ENCODE measurements at regions not wholly inside any gene's neighbourhood (a gene's known extent, or its start where the extent isn't known, plus 50 kb on each side); places are given as distances from the start of the nearest gene placed in this dataset.
"Not testable (repeated sequence)": the region's sequence is repeated elsewhere in the genome, so short reads cannot be mapped to it uniquely, and the experiment has no call there.

DNA sequence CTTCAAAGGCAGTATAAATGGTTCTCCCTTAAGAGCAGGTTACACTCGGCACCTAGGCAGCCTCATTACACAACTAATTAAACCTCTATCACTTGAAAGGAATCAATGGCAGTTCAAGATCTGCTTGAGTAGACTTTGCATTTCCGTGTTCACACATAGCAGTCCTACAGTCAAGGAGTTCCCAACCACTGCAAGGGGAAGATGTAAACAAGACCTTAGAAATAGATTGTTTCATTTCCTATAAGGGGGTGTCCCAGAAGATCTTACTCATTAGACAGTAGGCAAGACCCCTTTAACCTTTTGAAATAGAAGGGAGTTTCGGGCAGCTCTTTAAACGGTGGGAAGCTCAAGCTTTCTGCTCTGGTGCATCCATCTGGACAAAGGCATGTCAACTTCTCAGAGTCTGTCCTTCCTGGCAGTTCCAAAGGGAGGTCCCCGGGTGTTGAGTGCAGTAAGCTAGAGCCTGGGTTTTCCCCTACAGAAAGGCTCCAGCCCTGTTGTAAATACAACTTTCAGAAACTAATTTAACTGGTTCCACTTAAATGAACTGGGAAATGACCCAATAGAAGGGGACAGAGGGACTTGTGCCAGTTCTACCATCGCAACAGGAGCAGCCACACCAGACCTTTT lies 150.8 kb downstream of the RBMX2 start:
- DNase-seq: peak; percentile 14

DNA sequence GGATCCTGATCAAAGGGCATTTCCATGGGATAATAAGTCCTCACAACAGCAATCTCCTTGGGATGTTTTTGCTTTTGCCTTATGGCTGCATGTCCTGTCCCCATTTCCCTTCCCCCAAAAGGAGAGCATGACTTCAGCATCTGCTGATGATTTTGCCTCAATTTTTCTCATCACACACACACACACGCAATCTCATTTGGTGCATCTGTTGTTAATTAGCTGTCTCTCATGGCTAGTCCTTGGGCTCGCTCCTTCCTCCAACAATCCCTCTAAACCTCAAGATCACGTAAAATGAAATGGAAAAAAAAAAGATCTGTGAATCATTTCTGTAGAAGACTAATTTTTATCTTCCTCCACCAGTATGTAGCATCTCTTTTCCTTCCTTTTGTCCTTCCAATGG lies 153.6 kb downstream of the RBMX2 start:
- no peak for DNase-seq

- DNase-seq: no peak
Measured at GRCh38 chrX:130555757-130556156, 154.0 kb downstream of the RBMX2 start.

GRCh38 chrX:130556951-130557350 lies 155.2 kb downstream of the RBMX2 start:
- DNase-seq: no peak

GRCh38 chrX:130560544-130560943 lies 158.8 kb downstream of the RBMX2 start:
- DNase-seq: no peak

GRCh38 chrX:130561930-130562329 lies 160.1 kb downstream of the RBMX2 start:
- no peak for DNase-seq

DNA sequence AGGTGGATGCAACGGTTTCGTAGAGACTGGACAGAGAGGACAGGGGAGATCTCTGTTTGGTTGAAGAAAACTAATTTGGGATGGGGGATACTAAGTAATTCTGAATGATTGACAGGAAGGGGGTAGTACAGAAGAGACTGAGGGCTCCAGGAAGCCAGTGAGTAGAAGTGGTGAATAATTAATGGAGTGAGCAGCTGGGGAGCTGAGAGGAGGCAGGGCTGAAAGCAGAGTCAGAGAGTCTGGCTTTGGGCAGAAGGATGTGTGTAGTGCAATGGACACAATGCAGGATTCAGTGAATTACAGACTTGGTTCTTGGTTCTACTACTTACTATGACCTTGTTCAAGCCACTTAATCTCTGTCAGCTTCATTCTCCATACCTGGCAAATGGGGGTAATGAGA lies 161.7 kb downstream of the RBMX2 start:
- DNase-seq: no peak

DNA sequence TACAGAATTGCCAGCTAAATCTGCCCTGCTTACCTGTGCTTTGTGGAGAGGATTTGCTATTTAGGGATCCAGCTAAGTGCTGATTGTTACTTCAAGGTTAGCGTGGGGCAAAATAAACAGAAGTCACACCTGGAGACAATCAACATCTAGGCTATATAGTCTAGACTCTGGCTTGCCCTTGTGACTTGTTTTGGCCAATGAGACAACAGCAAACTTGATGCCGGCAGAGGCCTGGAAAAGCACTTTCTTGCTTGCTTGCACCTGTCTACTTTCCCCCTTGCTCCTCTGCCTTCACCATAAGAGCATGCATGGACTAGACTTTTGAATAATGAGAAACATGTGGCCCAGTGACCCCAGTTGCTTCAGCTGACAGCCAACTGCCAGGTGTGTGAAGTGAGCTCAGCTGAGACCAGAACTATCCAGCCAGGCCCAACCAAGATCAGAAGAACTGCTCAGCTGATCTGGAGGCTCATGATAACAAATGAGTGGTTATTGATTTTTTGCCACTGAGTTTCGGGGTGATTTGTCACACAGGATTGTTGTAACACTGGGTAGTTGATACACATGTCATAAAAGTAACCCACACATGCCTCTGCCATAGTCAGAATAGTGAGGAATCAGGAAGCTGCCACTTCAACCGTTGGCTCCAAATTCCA lies 164.4 kb downstream of the RBMX2 start:
- no peak for DNase-seq

DNA sequence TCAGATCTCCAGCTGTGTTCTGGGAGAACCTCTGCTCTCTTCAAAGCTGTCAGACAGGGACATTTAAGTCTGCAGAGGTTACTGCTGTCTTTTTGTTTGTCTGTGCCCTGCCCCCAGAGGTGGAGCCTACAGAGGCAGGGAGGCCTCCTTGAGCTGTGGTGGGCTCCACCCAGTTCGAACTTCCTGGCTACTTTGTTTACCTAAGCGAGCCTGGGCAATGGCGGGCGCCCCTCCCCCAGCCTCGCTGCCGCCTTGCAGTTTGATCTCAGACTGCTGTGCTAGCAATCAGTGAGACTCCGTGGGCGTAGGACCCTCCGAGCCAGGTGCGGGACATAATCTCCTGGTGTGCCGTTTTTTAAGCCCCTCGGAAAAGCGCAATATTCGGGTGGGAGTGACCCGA lies 171.2 kb downstream of the RBMX2 start:
- not testable (repeated sequence) for DNase-seq
